Left renal cortex interstitium (tissue), 4 donors: ENCODE measurements at regions not wholly inside any gene's neighbourhood (a gene's known extent, or its start where the extent isn't known, plus 50 kb on each side); places are given as distances from the start of the nearest gene placed in this dataset.

Experiments
- DNase-seq, 4 donors: peaks; one replicate each; pipeline ENCODE4 v3.0.0-alpha.2; 2013; ENCODE audit warnings: low read depth in 4 of 4, low spot score in 2 of 4, missing footprints in 1 of 4

GRCh38 chr7:70846208-70846607 lies 285.7 kb upstream of the GALNT17 start:
- no peak for DNase-seq

GRCh38 chr7:70849580-70850235 lies 282.2 kb upstream of the GALNT17 start:
- DNase-seq, result no peak

- no peak for DNase-seq
These were observed 276.6 kb upstream of the GALNT17 start for GRCh38 chr7:70855373-70855772.

GRCh38 chr7:70856901-70857630 lies 274.9 kb upstream of the GALNT17 start:
- peak; percentile 50 to 64 (median 55) for DNase-seq

- no peak for DNase-seq
These were observed 274.0 kb upstream of the GALNT17 start for GRCh38 chr7:70857793-70858545.

GRCh38 chr7:70867513-70867912 lies 264.4 kb upstream of the GALNT17 start:
- no peak for DNase-seq

- no peak for DNase-seq
These were observed 261.6 kb upstream of the GALNT17 start for GRCh38 chr7:70870349-70870748.

GRCh38 chr7:70872188-70872587 lies 259.8 kb upstream of the GALNT17 start:
- no peak for DNase-seq

- no peak for DNase-seq
These were observed 250.6 kb upstream of the GALNT17 start for GRCh38 chr7:70881167-70881847.

GRCh38 chr7:70883750-70884439 lies 248.0 kb upstream of the GALNT17 start:
- no peak for DNase-seq

- no peak for DNase-seq
These were observed 247.5 kb upstream of the GALNT17 start for GRCh38 chr7:70884440-70884764.

GRCh38 chr7:70884809-70885208 lies 247.1 kb upstream of the GALNT17 start:
- DNase-seq, result no peak

GRCh38 chr7:70886547-70886946 lies 245.4 kb upstream of the GALNT17 start:
- DNase-seq, result no peak

- DNase-seq, result no peak
These were observed 244.8 kb upstream of the GALNT17 start for GRCh38 chr7:70887186-70887585.

- no peak for DNase-seq
These were observed 241.6 kb upstream of the GALNT17 start for GRCh38 chr7:70890147-70890969.

GRCh38 chr7:70893422-70893821 lies 238.5 kb upstream of the GALNT17 start:
- no peak for DNase-seq

GRCh38 chr7:70893971-70894715 lies 237.8 kb upstream of the GALNT17 start:
- DNase-seq, result no peak

GRCh38 chr7:70894799-70895198 lies 237.1 kb upstream of the GALNT17 start:
- DNase-seq, result no peak
